Neural cell (in vitro differentiated cells): ENCODE measurements at regions not wholly inside any gene's neighbourhood (a gene's known extent, or its start where the extent isn't known, plus 50 kb on each side); places are given as distances from the start of the nearest gene placed in this dataset.
"Not testable (repeated sequence)": the region's sequence is repeated elsewhere in the genome, so short reads cannot be mapped to it uniquely, and the experiment has no call there.

Experiments used
- H2AFZ ChIP-seq: fragments of 200-600, 300-800 bp; sonication (generic), shearing (Covaris generic); 2 replicates; pipeline ENCODE4 v1.6.0; 2014; ENCODE audit warnings: low read depth, mild to moderate bottlenecking, antibody characterized with exemption, low read length, moderate library complexity
- H3F3A ChIP-seq: fragments of 200-600 bp; shearing (Covaris generic); 2 replicates; pipeline ENCODE4 v1.6.1; 2016; ENCODE audit warnings: mild to moderate bottlenecking, moderate library complexity, mixed read lengths, antibody characterized with exemption, low read length; ENCODE audit not compliant: insufficient read depth, poor library complexity, severe bottlenecking
- H3K27ac ChIP-seq: fragments of 200-600, 300-800 bp; sonication (generic), shearing (Covaris generic); 2 replicates; pipeline ENCODE4 v1.5.1; 2014; ENCODE audit warnings: mild to moderate bottlenecking, low read length, moderate library complexity
- H3K27me3 ChIP-seq: fragments of 300-800, 200-600 bp; sonication (generic), shearing (Covaris generic); 2 replicates; pipeline ENCODE4 v1.6.0; 2014; ENCODE audit warnings: mild to moderate bottlenecking, low read depth, low read length, moderate library complexity; ENCODE audit not compliant: insufficient read depth
- H3K36me3 ChIP-seq: fragments of 300-800, 200-600 bp; sonication (generic), shearing (Covaris generic); 2 replicates; pipeline ENCODE4 v1.5.1; 2014; ENCODE audit warnings: mild to moderate bottlenecking, antibody characterized with exemption, low read length, moderate library complexity; ENCODE audit not compliant: insufficient read depth
- H3K4me2 ChIP-seq: fragments of 300-800, 200-600 bp; sonication (generic), shearing (Covaris generic); 2 replicates; pipeline ENCODE4 v1.6.0; 2014; ENCODE audit warnings: mild to moderate bottlenecking, low read length
- H3K4me3 ChIP-seq: fragments of 300-800, 200-600 bp; sonication (generic), shearing (Covaris generic); 2 replicates; pipeline ENCODE4 v1.5.1; 2014; ENCODE audit warnings: mild to moderate bottlenecking, low read length, moderate library complexity
- H3K79me2 ChIP-seq: fragments of 200-600 bp; shearing (Covaris generic); replicated peaks from 2 replicates; pipeline ENCODE4 v1.6.0; 2014; ENCODE audit warnings: mild to moderate bottlenecking, low read length, moderate library complexity; ENCODE audit not compliant: insufficient read depth
- H3K9ac ChIP-seq: fragments of 300-800, 200-600 bp; sonication (generic), shearing (Covaris generic); 2 replicates; pipeline ENCODE4 v1.6.1; 2016; ENCODE audit warnings: mild to moderate bottlenecking, low read length, mixed read lengths
- H3K9me2 ChIP-seq: fragments of 200-600 bp; shearing (Covaris generic); 2 replicates; pipeline ENCODE4 v1.6.1; 2016; ENCODE audit warnings: mild to moderate bottlenecking, low read length, mixed read lengths; ENCODE audit not compliant: insufficient read depth
- H3K9me3 ChIP-seq: fragments of 200-600, 300-800 bp; sonication (generic), shearing (Covaris generic); 2 replicates; pipeline ENCODE4 v1.6.1; 2016; ENCODE audit warnings: mild to moderate bottlenecking, mixed run types, low read length, moderate library complexity, mixed read lengths
- H4K20me1 ChIP-seq: fragments of 200-600 bp; shearing (Covaris generic); 2 replicates; pipeline ENCODE4 v1.6.1; 2016; ENCODE audit warnings: mild to moderate bottlenecking, mixed run types; ENCODE audit not compliant: insufficient read depth
- EP300 ChIP-seq: fragments of 450-650 bp; conservative IDR thresholded peaks from 2 replicates; pipeline ENCODE4 v1.6.1; 2014; ENCODE audit warnings: antibody characterized with exemption, mild to moderate bottlenecking, moderate library complexity; ENCODE audit not compliant: poor library complexity, severe bottlenecking
- EZH2 ChIP-seq: fragments of 200-600, 300-800 bp; shearing (Covaris generic), sonication (generic); IDR thresholded peaks from 2 replicates; pipeline ENCODE4 v1.6.1; 2014; ENCODE audit warnings: antibody characterized with exemption, low read length, borderline replicate concordance, mild to moderate bottlenecking; ENCODE audit not compliant: insufficient read depth, poor library complexity, severe bottlenecking
- MXI1 ChIP-seq: fragments of 450-650 bp; conservative IDR thresholded peaks from 2 replicates; pipeline ENCODE4 v1.6.1; 2014; ENCODE audit warnings: antibody characterized with exemption, mild to moderate bottlenecking; ENCODE audit not compliant: poor library complexity, severe bottlenecking
- POLR2AphosphoS5 ChIP-seq: IDR thresholded peaks from 2 replicates; pipeline ENCODE4 v1.6.1; 2012
- RAD21 ChIP-seq: fragments of 450-650 bp; conservative IDR thresholded peaks from 2 replicates; pipeline ENCODE4 v1.6.1; 2014; ENCODE audit warnings: antibody characterized with exemption, mild to moderate bottlenecking, moderate library complexity
- SMC3 ChIP-seq: fragments of 450-650 bp; conservative IDR thresholded peaks from 2 replicates; pipeline ENCODE4 v1.6.1; 2014; ENCODE audit warnings: antibody characterized with exemption, mild to moderate bottlenecking, moderate library complexity; ENCODE audit not compliant: poor library complexity
- TAF1 ChIP-seq: IDR thresholded peaks from 2 replicates; pipeline ENCODE4 v1.6.1; 2012; ENCODE audit warnings: low read depth
- TF ChIP-seq, protein P1 (sequence below): fragments of 450-650 bp; IDR thresholded peaks from 2 replicates; pipeline ENCODE4 v1.5.1; 2014; ENCODE audit warnings: antibody characterized with exemption, mild to moderate bottlenecking, moderate library complexity; ENCODE audit not compliant: poor library complexity, severe bottlenecking
- TF ChIP-seq, protein P2 (sequence below): IDR thresholded peaks from 2 replicates; pipeline ENCODE4 v1.6.1; 2012; ENCODE audit warnings: borderline replicate concordance

DNA sequence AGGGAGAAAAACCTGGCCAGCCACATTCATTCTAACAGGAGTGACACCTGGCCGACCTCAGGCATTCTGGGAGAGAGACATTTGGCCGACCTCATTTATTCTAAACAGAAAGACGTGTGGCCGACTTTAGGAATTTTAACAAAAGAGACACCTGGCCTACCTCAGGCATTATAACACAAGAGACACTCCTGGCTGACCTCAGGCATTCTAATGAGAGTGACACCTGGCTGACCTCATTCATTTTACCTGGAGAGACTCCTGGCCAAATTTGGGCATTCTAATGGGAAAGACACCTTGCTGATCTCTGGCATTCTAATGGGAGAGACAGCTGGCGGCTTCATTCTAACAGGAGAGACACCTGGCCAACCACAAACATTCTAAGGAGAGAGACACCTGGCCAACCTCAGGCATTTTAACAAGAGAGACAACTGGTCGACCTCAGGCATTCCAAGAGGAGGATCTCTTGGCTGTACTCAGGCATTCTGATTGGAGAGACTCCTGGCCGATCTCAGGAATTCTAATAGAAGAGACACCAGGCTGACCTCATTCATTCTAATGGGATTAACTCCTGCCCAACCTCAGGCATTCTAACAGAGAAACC is 1353.9 kb downstream of the UQCRFS1 start:
- Histone ChIP-seq H3K36me3 (no peaks in the 10 kb centered on the region), H2AFZ (no peak overlapping the region), H3K9me2 (no peaks in the 10 kb centered on the region), H3K79me2 (no peaks in the 10 kb centered on the region), H3K9ac (no peak overlapping the region), H3K9me3 (peaks cover 14% of the 10 kb centered on the region), H3K27ac (no peak overlapping the region), H3K4me2 (no peak overlapping the region), H3F3A (no peaks in the 10 kb centered on the region), H4K20me1 (no peaks in the 10 kb centered on the region), H3K27me3 (no peaks in the 10 kb centered on the region), H3K4me3 (no peak overlapping the region)
- TF ChIP-seq, protein P1, sequence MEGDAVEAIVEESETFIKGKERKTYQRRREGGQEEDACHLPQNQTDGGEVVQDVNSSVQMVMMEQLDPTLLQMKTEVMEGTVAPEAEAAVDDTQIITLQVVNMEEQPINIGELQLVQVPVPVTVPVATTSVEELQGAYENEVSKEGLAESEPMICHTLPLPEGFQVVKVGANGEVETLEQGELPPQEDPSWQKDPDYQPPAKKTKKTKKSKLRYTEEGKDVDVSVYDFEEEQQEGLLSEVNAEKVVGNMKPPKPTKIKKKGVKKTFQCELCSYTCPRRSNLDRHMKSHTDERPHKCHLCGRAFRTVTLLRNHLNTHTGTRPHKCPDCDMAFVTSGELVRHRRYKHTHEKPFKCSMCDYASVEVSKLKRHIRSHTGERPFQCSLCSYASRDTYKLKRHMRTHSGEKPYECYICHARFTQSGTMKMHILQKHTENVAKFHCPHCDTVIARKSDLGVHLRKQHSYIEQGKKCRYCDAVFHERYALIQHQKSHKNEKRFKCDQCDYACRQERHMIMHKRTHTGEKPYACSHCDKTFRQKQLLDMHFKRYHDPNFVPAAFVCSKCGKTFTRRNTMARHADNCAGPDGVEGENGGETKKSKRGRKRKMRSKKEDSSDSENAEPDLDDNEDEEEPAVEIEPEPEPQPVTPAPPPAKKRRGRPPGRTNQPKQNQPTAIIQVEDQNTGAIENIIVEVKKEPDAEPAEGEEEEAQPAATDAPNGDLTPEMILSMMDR = no peak
- TF ChIP-seq POLR2AphosphoS5 (no peak), EZH2 (no peak), EP300 (no peak), SMC3 (no peak), TAF1 (no peak), RAD21 (no peak), MXI1 (no peak)
- TF ChIP-seq, protein P2, sequence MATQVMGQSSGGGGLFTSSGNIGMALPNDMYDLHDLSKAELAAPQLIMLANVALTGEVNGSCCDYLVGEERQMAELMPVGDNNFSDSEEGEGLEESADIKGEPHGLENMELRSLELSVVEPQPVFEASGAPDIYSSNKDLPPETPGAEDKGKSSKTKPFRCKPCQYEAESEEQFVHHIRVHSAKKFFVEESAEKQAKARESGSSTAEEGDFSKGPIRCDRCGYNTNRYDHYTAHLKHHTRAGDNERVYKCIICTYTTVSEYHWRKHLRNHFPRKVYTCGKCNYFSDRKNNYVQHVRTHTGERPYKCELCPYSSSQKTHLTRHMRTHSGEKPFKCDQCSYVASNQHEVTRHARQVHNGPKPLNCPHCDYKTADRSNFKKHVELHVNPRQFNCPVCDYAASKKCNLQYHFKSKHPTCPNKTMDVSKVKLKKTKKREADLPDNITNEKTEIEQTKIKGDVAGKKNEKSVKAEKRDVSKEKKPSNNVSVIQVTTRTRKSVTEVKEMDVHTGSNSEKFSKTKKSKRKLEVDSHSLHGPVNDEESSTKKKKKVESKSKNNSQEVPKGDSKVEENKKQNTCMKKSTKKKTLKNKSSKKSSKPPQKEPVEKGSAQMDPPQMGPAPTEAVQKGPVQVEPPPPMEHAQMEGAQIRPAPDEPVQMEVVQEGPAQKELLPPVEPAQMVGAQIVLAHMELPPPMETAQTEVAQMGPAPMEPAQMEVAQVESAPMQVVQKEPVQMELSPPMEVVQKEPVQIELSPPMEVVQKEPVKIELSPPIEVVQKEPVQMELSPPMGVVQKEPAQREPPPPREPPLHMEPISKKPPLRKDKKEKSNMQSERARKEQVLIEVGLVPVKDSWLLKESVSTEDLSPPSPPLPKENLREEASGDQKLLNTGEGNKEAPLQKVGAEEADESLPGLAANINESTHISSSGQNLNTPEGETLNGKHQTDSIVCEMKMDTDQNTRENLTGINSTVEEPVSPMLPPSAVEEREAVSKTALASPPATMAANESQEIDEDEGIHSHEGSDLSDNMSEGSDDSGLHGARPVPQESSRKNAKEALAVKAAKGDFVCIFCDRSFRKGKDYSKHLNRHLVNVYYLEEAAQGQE = no peak

- H3K9ac ChIP-seq, H4K20me1 ChIP-seq: not testable (repeated sequence)
These were observed 1360.0 kb downstream of the UQCRFS1 start for GRCh38 chr19:27852931-27853330.

DNA sequence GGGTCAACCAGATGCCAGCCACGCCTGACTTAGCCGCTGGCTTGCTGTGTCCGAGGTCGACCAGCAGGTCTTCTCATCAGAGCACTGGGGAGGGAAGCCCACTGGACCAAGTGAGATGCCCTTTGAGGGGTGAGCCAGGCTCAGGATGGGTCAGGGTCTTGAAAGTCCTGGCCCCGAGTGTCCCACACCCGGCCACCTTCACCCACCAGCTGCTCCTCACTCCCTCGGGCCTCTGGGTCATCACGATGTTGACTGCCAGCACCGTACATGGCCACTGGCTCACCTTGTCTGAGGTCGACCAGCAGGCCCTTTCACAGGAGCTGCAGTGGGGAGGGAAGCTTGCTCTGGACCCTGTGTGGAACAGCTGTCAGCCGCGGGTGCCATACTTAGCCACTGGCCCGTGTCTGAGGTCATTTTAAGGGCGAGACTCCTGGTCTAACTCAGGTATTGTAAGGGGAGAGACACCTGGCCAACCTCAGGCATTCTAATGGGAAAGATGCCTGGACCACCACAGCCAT is 1361.3 kb downstream of the UQCRFS1 start:
- H3K79me2 ChIP-seq = no peaks in the 10 kb centered on the region
- no peak overlapping the region for H2AFZ ChIP-seq
- H3K4me3 ChIP-seq = no peak overlapping the region
- peaks cover 5% of the 10 kb centered on the region for H3K9me3 ChIP-seq
- no peak overlapping the region for H3K9ac ChIP-seq
- no peak overlapping the region for H3K4me2 ChIP-seq
- no peak overlapping the region for H3K27ac ChIP-seq
- no peaks in the 10 kb centered on the region for H3K36me3 ChIP-seq
- TF ChIP-seq MXI1 = no peak
- TF ChIP-seq SMC3 = no peak
- TF ChIP-seq TAF1 = no peak
- TF ChIP-seq RAD21 = no peak
- TF ChIP-seq EP300 = no peak
- TF ChIP-seq, protein P1 = no peak
- TF ChIP-seq EZH2 = no peak
- TF ChIP-seq, protein P2 = no peak
- no peak for TF ChIP-seq POLR2AphosphoS5
- no peaks in the 10 kb centered on the region for H3F3A ChIP-seq
- H4K20me1 ChIP-seq = no peaks in the 10 kb centered on the region
- no peaks in the 10 kb centered on the region for H3K9me2 ChIP-seq
- no peaks in the 10 kb centered on the region for H3K27me3 ChIP-seq

More at GRCh38 chr19:27852931-27853330, 1360.0 kb downstream of the UQCRFS1 start:
- not testable (repeated sequence) for H3K9me3 ChIP-seq, H3K9me2 ChIP-seq, H3K4me3 ChIP-seq, H3K36me3 ChIP-seq, H3K79me2 ChIP-seq, H3K27ac ChIP-seq, H2AFZ ChIP-seq, H3K4me2 ChIP-seq, H3F3A ChIP-seq, H3K27me3 ChIP-seq
